RPMI8226 (cell line): ENCODE measurements at regions not wholly inside any gene's neighbourhood (a gene's known extent, or its start where the extent isn't known, plus 50 kb on each side); places are given as distances from the start of the nearest gene placed in this dataset.

Experiments used
- DNase-seq: peaks from one replicate; pipeline ENCODE4 v3.0.0-alpha.2; 2015

- DNase-seq = no peak
Measured at GRCh38 chr7:116310141-116310540, 99.8 kb downstream of the TES start.

GRCh38 chr7:116311259-116311658, 100.9 kb downstream of the TES start:
- no peak for DNase-seq

- no peak for DNase-seq
Measured at GRCh38 chr7:116311816-116312471, 101.6 kb downstream of the TES start.

GRCh38 chr7:116315293-116315692, 105.0 kb downstream of the TES start:
- DNase-seq = no peak

- no peak for DNase-seq
Measured at GRCh38 chr7:116315803-116316202, 105.5 kb downstream of the TES start.

GRCh38 chr7:116316838-116317628, 106.7 kb downstream of the TES start:
- no peak for DNase-seq

- DNase-seq = no peak
Measured at GRCh38 chr7:116317907-116318306, 107.6 kb downstream of the TES start.

GRCh38 chr7:116322541-116322940, 112.2 kb downstream of the TES start:
- DNase-seq = no peak

- no peak for DNase-seq
Measured at GRCh38 chr7:116324582-116324981, 114.2 kb downstream of the TES start.

GRCh38 chr7:116325517-116325916, 115.2 kb downstream of the TES start:
- DNase-seq = no peak

- no peak for DNase-seq
Measured at GRCh38 chr7:116327135-116327534, 116.8 kb downstream of the TES start.

GRCh38 chr7:116327752-116328151, 117.4 kb downstream of the TES start:
- no peak for DNase-seq

GRCh38 chr7:116328161-116328560, 117.8 kb downstream of the TES start:
- no peak for DNase-seq

- no peak for DNase-seq
Measured at GRCh38 chr7:116329686-116330503, 119.6 kb downstream of the TES start.

GRCh38 chr7:116331020-116331419, 120.7 kb downstream of the TES start:
- DNase-seq = no peak

- no peak for DNase-seq
Measured at GRCh38 chr7:116332766-116333165, 122.4 kb downstream of the TES start.

- DNase-seq = no peak
Measured at GRCh38 chr7:116334555-116334954, 124.2 kb downstream of the TES start.

GRCh38 chr7:116337018-116337417, 126.7 kb downstream of the TES start:
- DNase-seq = no peak

GRCh38 chr7:116337800-116338199, 127.5 kb downstream of the TES start:
- DNase-seq = no peak

GRCh38 chr7:116339564-116339963, 129.2 kb downstream of the TES start:
- DNase-seq = no peak

- no peak for DNase-seq
Measured at GRCh38 chr7:116340201-116340847, 130.0 kb downstream of the TES start.

GRCh38 chr7:116340943-116341907, 130.9 kb downstream of the TES start:
- DNase-seq = peak; percentile 11
